ENCODE measurements at regions not wholly inside any gene's neighbourhood (a gene's known extent, or its start where the extent isn't known, plus 50 kb on each side); places are given as distances from the start of the nearest gene placed in this dataset.
"Not testable (repeated sequence)": the region's sequence is repeated elsewhere in the genome, so short reads cannot be mapped to it uniquely, and the experiment has no call there.

GRCh38 chr2:210746826-210747225 is 190.4 kb downstream of the CPS1 start:
- TF ChIP-seq, protein P1, sequence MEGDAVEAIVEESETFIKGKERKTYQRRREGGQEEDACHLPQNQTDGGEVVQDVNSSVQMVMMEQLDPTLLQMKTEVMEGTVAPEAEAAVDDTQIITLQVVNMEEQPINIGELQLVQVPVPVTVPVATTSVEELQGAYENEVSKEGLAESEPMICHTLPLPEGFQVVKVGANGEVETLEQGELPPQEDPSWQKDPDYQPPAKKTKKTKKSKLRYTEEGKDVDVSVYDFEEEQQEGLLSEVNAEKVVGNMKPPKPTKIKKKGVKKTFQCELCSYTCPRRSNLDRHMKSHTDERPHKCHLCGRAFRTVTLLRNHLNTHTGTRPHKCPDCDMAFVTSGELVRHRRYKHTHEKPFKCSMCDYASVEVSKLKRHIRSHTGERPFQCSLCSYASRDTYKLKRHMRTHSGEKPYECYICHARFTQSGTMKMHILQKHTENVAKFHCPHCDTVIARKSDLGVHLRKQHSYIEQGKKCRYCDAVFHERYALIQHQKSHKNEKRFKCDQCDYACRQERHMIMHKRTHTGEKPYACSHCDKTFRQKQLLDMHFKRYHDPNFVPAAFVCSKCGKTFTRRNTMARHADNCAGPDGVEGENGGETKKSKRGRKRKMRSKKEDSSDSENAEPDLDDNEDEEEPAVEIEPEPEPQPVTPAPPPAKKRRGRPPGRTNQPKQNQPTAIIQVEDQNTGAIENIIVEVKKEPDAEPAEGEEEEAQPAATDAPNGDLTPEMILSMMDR (conservative IDR thresholded peaks at IDR 0.05), result not testable (repeated sequence)
- TF ChIP-seq ZFX (IDR thresholded peaks at IDR 0.05), result not testable (repeated sequence)
